MM.1S (cell line): ENCODE measurements at regions not wholly inside any gene's neighbourhood (a gene's known extent, or its start where the extent isn't known, plus 50 kb on each side); places are given as distances from the start of the nearest gene placed in this dataset.

Experiments used
- DNase-seq: peaks from one replicate; pipeline ENCODE4 v3.0.0-alpha.2; 2015
- H2AFZ ChIP-seq: fragments of 300-600 bp; sonication (generic); 2 replicates; pipeline ENCODE4 v1.6.0; 2016; ENCODE audit warnings: antibody characterized with exemption, low read length
- H3F3A ChIP-seq: fragments of 300-600 bp; sonication (generic); 2 replicates; pipeline ENCODE4 v1.6.1; 2016; ENCODE audit warnings: mild to moderate bottlenecking, antibody characterized with exemption, low read length, moderate library complexity, mixed read lengths; ENCODE audit not compliant: insufficient read depth
- H3K27ac ChIP-seq: fragments of 300-600 bp; sonication (generic); 2 replicates; pipeline ENCODE4 v1.5.1; 2016; ENCODE audit warnings: mild to moderate bottlenecking, low read length
- H3K27me3 ChIP-seq: fragments of 300-600 bp; sonication (generic); replicated peaks from 2 replicates; pipeline ENCODE4 v1.6.0; 2016; ENCODE audit warnings: low read length; ENCODE audit not compliant: insufficient read depth
- H3K36me3 ChIP-seq: fragments of 300-600 bp; sonication (generic); replicated peaks from 2 replicates; pipeline ENCODE4 v1.6.1; 2016; ENCODE audit warnings: mild to moderate bottlenecking, low read length, mixed read lengths; ENCODE audit not compliant: insufficient read depth
- H3K4me1 ChIP-seq: fragments of 300-600 bp; sonication (generic); 2 replicates; pipeline ENCODE4 v1.6.1; 2016; ENCODE audit warnings: low read length, mixed read lengths
- H3K4me2 ChIP-seq: fragments of 300-600 bp; sonication (generic); 2 replicates; pipeline ENCODE4 v1.6.0; 2016; ENCODE audit warnings: low read depth, low read length
- H3K4me3 ChIP-seq: fragments of 300-600 bp; sonication (generic); 2 replicates; pipeline ENCODE4 v1.5.1; 2016; ENCODE audit warnings: low read length, mixed read lengths
- H3K79me2 ChIP-seq: fragments of 300-600 bp; sonication (generic); 2 replicates; pipeline ENCODE4 v1.6.1; 2016; ENCODE audit warnings: mixed run types, low read length, mixed read lengths
- H3K9ac ChIP-seq: fragments of 300-600 bp; sonication (generic); 2 replicates; pipeline ENCODE4 v1.6.1; 2016; ENCODE audit warnings: low read length, mixed read lengths
- H3K9me2 ChIP-seq: fragments of 300-600 bp; sonication (generic); replicated peaks from 2 replicates; pipeline ENCODE4 v1.6.1; 2016; ENCODE audit warnings: mild to moderate bottlenecking, low read length, mixed read lengths; ENCODE audit not compliant: insufficient read depth
- H3K9me3 ChIP-seq: fragments of 300-600 bp; sonication (generic); replicated peaks from 2 replicates; pipeline ENCODE4 v1.6.1; 2016; ENCODE audit warnings: mild to moderate bottlenecking, low read length, mixed read lengths; ENCODE audit not compliant: insufficient read depth
- H4K20me1 ChIP-seq: fragments of 300-600 bp; sonication (generic); 2 replicates; pipeline ENCODE4 v1.6.1; 2016; ENCODE audit warnings: mild to moderate bottlenecking, low read length, moderate library complexity, mixed read lengths; ENCODE audit not compliant: insufficient read depth
- EZH2 ChIP-seq: fragments of 300-600 bp; sonication (generic); optimal IDR thresholded peaks from 2 replicates; pipeline ENCODE3; 2017; ENCODE audit warnings: low read depth, mild to moderate bottlenecking, antibody characterized with exemption, low read length, mixed read lengths
- EZH2phosphoT487 ChIP-seq: fragments of 300-600 bp; sonication (generic); IDR thresholded peaks from 2 replicates; pipeline ENCODE4 v1.6.1; 2018; ENCODE audit warnings: antibody characterized with exemption, low read length
- TF ChIP-seq, protein P1 (sequence below): fragments of 300-600 bp; sonication (generic); IDR thresholded peaks from 2 replicates; pipeline ENCODE4 v1.5.1; 2016; ENCODE audit warnings: antibody characterized with exemption, low read length, mixed read lengths

GRCh38 chr1:114231301-114231700 lies 77.6 kb upstream of the SYT6 start:
- no peak overlapping the region for H3K27ac ChIP-seq
- H3K9me2 ChIP-seq = no peaks in the 10 kb centered on the region
- H3K4me1 ChIP-seq = no peaks in the 10 kb centered on the region
- H3K36me3 ChIP-seq = no peaks in the 10 kb centered on the region
- H3K4me3 ChIP-seq = no peak overlapping the region
- DNase-seq = no peak
- no peaks in the 10 kb centered on the region for H4K20me1 ChIP-seq
- H3K79me2 ChIP-seq = no peaks in the 10 kb centered on the region
- no peak overlapping the region for H2AFZ ChIP-seq
- TF ChIP-seq, protein P1, sequence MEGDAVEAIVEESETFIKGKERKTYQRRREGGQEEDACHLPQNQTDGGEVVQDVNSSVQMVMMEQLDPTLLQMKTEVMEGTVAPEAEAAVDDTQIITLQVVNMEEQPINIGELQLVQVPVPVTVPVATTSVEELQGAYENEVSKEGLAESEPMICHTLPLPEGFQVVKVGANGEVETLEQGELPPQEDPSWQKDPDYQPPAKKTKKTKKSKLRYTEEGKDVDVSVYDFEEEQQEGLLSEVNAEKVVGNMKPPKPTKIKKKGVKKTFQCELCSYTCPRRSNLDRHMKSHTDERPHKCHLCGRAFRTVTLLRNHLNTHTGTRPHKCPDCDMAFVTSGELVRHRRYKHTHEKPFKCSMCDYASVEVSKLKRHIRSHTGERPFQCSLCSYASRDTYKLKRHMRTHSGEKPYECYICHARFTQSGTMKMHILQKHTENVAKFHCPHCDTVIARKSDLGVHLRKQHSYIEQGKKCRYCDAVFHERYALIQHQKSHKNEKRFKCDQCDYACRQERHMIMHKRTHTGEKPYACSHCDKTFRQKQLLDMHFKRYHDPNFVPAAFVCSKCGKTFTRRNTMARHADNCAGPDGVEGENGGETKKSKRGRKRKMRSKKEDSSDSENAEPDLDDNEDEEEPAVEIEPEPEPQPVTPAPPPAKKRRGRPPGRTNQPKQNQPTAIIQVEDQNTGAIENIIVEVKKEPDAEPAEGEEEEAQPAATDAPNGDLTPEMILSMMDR = no peak
- TF ChIP-seq EZH2phosphoT487 (no peak), EZH2 (no peak)
- H3K9ac ChIP-seq = no peak overlapping the region
- H3K9me3 ChIP-seq = no peaks in the 10 kb centered on the region
- H3K4me2 ChIP-seq = no peak overlapping the region
- H3K27me3 ChIP-seq = no peaks in the 10 kb centered on the region
- no peaks in the 10 kb centered on the region for H3F3A ChIP-seq

DNA sequence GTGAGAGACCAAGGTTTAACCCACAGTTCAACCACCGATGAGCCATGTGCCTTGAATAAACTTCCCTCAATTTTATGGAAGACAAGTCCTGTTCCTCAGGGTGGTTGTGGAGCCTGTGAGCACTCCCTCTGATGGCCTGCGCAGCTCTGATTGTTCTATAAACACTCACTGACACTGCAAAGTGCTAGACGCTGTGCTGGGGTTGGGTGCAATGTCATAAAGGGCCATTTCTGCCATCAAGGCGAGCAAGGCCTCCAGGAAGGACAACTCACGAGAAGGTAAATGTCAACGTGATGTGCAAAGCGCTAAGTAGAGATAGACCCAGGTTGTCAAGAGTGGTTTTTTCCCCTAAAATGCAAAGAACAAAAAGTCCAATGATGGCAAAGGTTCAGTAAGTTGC lies 75.7 kb upstream of the SYT6 start:
- DNase-seq = no peak
- Histone ChIP-seq H3K36me3 (no peaks in the 10 kb centered on the region), H3K9ac (no peak overlapping the region), H3K79me2 (no peaks in the 10 kb centered on the region), H3F3A (no peaks in the 10 kb centered on the region), H3K4me2 (no peak overlapping the region), H3K4me1 (no peaks in the 10 kb centered on the region), H3K9me3 (no peaks in the 10 kb centered on the region), H3K9me2 (no peaks in the 10 kb centered on the region), H3K27me3 (no peaks in the 10 kb centered on the region), H3K4me3 (no peak overlapping the region), H4K20me1 (no peaks in the 10 kb centered on the region), H3K27ac (no peak overlapping the region), H2AFZ (no peak overlapping the region)
- TF ChIP-seq EZH2 = no peak
- TF ChIP-seq, protein P1 = no peak
- TF ChIP-seq EZH2phosphoT487 = no peak

GRCh38 chr1:114227059-114227458 lies 73.4 kb upstream of the SYT6 start:
- no peak overlapping the region for H2AFZ ChIP-seq
- no peak overlapping the region for H3K4me2 ChIP-seq
- H3K4me1 ChIP-seq = no peaks in the 10 kb centered on the region
- no peak overlapping the region for H3K4me3 ChIP-seq
- no peaks in the 10 kb centered on the region for H3K9me3 ChIP-seq
- H3K9me2 ChIP-seq = no peaks in the 10 kb centered on the region
- no peak overlapping the region for H3K27ac ChIP-seq
- no peak for DNase-seq
- no peaks in the 10 kb centered on the region for H3K79me2 ChIP-seq
- no peaks in the 10 kb centered on the region for H3K36me3 ChIP-seq
- H4K20me1 ChIP-seq = no peaks in the 10 kb centered on the region
- H3K9ac ChIP-seq = no peak overlapping the region
- H3K27me3 ChIP-seq = no peaks in the 10 kb centered on the region
- H3F3A ChIP-seq = no peaks in the 10 kb centered on the region
- TF ChIP-seq, protein P1 = no peak
- no peak for TF ChIP-seq EZH2phosphoT487
- no peak for TF ChIP-seq EZH2
